RPMI8226 (cell line): ENCODE measurements at regions not wholly inside any gene's neighbourhood (a gene's known extent, or its start where the extent isn't known, plus 50 kb on each side); places are given as distances from the start of the nearest gene placed in this dataset.
"Not testable (repeated sequence)": the region's sequence is repeated elsewhere in the genome, so short reads cannot be mapped to it uniquely, and the experiment has no call there.

Experiments used
- DNase-seq: peaks from one replicate; pipeline ENCODE4 v3.0.0-alpha.2; 2015

GRCh38 chr10:61262486-61263261 is 190.5 kb downstream of the TMEM26 start:
- DNase-seq = no peak

- DNase-seq = no peak
Observed at GRCh38 chr10:61257956-61258496, 195.2 kb downstream of the TMEM26 start.

DNA sequence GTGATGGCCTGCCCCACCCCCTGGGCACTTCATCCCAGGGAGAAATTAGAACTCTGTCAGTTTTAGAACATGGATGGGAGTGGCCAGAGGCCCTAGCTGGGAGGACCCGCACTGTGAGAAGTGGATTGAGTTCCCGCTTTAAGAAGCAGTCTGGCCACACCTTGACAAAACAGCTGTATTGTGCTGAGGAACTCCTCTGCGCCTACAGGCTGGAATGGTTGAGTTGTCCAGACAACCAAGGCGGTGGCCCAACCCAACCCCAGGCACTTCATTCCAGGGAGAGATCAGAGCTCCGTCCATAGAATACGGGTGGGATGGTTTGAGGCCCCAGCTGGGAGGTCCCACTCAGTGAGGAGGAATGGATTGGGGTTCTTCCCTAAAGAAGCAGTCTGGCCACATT is 196.0 kb downstream of the TMEM26 start:
- DNase-seq = no peak

- DNase-seq = not testable (repeated sequence)
Observed at GRCh38 chr10:61252326-61252725, 200.9 kb downstream of the TMEM26 start.

- DNase-seq = no peak
Observed at GRCh38 chr10:61251089-61251488, 202.1 kb downstream of the TMEM26 start.

- DNase-seq = no peak
Observed at GRCh38 chr10:61250131-61250530, 203.1 kb downstream of the TMEM26 start.

DNA sequence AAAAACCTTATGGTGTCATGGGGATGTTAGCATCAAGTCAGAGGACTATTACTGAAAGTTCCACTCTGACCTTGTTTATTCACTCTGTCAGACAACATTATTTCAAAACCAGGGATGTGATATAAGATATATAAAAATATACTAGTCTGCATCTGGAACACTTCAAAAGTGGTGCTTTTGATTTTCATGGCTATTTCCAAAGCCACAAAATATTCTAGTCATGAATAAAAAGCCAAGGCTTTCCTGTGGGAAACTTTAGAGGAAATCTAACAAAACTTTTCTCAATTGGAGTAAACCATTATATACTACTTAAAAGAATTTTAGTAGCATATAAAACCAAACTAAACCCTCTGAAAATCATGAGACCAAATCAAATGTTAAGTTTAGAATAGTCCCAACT is 205.2 kb downstream of the TMEM26 start:
- DNase-seq = no peak

DNA sequence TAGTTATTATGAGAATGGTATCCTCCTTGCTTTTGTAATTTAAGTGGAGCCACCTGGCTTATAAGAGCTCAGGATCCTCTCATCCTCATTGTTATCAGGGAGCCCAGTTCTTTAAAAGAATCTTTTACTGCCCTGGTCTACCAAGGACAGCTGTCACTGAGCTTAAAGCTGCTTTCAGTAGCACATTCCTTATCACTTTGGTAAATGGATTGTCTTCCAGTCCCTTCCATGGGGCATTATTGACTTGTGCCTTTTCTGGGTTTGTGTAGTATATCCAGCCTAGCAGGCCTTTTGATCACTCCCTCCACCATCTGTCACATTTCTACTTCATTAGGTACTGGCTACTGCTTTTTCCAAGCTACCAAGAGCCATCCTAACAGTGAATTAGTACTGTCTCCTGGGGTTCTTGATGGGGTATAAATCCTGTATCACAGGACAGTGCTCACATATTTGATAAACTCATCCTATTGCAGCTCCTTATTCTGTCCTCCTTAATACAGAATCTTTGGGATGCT is 208.9 kb downstream of the TMEM26 start:
- DNase-seq = no peak

GRCh38 chr10:61232780-61233179 is 220.4 kb downstream of the TMEM26 start:
- no peak for DNase-seq

DNA sequence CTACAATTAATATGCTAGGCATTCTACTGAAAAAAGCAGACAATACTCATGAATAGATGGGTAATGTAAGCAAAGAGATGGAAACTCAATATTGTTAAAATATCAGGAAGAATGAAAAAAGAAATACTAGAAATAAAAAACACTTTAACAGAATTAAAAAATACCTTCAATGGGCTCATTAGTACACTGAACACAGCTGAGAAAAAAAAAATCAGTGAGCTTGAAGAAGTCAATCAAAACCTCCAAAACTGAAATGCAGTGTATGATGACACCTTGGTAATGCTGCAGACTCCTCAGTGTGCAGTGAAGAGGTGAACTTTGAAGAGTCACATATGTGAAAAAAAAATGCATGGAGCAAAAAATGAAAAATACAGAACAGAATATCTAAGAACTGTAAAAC is 227.2 kb downstream of the TMEM26 start:
- DNase-seq = no peak

DNA sequence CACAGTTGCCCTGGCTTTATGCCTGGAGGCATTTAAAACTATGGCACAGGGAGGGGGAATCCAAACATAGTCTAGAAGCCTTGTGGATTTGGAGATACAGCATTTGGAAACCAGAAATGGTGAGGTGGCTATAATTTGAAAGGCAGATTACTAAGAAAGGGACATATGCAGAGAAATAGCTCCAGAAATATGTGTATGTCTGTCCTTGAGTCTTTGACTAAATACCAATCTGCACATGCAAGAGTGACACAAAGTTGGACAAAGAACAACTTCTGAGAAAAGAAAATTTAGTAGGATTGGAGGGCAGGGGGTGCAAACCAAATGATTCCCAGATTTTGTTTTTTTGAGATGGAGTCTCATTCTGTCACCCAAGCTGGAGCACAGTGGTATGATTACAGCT is 229.6 kb downstream of the TMEM26 start:
- no peak for DNase-seq

DNA sequence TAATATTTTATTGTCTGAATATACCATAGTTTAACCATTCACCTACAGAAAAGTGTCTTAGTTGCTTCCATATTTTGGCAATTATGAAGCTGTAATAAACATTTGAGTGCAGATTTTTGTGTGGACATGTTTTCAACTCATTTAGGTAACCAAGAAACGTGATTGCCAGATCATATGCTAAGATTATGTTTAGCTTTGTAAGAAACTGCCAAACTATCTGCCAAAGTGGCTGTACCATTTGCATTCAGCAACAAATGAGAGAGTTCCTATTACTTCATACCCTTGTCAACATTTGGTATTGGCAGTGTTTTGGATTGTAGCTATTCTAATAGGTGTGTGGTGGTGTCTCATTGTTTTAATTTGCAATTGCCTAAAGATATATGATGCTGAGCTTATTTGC is 233.5 kb downstream of the TMEM26 start:
- no peak for DNase-seq

DNA sequence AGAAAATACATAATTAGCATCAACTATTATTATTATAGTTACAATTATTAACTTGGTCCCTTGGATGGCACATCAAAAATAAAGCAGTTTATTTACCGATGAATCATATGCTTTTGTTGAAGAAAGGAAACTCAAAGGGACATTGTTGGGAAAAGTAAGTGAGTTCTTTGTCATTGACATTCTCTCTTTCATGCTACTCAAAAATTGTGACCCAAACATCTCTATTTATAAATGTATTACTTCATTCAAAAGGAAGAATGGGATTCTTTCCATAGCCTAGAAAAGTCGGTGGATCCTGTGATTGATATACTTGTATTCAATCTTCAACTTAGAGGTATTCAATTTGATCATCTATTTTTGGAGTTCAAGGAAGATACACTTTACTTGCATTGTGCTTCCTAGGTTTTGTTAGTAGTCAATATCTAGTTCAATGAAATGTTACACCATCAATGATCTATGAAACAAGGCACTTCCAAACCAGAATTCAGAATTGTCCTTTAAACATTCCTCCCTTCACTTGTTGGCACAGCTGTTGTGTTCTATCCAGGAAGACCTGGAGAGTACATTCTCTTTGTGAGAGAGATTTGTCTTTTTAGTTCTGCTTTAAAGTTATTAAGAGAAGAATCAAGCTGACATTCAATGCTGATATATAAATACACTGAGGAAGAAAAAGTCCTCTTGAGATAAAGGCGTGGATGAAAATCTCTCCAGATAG is 235.2 kb downstream of the TMEM26 start:
- DNase-seq = no peak

DNA sequence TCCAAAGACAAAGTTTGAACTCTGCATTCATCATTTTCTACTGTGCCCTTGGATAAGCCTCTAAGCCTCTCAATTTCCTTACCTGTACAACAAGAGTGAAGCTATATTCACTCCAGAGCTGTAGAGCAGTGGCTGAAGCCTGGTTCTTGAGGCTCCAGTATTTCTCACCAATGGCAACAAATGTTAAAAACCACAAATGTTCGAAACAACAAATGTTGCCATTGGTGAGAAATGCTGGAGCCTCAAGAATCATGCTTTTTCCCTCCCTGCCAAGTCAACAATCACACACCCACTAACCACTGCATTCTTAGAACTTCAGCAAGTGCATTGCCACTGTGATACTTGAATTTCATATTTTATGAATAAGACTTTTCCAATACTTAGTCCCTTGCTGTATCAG is 237.9 kb downstream of the TMEM26 start:
- no peak for DNase-seq

DNA sequence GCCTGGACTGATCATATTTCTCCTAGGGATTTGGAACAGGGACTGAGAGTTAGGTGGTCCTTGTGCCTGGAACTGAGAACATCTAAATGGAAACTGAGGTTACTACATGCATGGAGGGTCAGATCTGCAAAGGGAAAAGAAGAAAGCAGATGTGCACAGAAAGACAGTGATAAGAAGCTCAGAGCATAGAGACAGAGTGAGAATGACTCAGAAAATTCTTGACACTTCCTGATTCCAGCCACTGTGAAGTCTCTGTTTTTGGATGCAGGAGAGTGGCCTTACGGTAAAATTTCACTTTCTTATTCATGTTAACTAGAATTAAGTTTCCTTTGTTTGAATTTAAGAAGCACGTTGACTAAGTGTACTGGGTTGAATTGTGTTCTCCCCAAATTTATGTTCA is 241.7 kb downstream of the TMEM26 start:
- DNase-seq = no peak

DNA sequence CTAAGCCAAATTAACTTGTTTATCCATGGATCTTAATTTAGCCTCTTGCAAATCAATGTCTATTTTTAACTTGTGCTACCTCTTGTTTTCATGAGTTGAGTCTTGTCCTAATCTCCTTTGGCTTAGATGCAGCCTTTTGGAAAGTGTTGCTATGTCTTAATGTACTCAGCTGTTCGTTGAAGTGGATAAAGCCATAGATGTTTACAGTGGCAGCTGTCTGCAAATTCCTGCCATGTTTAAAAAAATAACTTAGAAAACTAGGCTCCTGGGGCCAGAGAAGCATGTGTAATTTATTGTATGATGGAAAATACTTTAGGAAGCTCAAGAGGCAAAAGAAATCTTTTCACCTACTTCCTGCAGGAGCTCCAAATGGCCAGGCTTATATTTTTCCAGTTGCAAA is 253.1 kb upstream of the RHOBTB1 start:
- DNase-seq = no peak

GRCh38 chr10:61195211-61195610 is 251.2 kb upstream of the RHOBTB1 start:
- DNase-seq = no peak

GRCh38 chr10:61192589-61192988 is 248.6 kb upstream of the RHOBTB1 start:
- not testable (repeated sequence) for DNase-seq

DNA sequence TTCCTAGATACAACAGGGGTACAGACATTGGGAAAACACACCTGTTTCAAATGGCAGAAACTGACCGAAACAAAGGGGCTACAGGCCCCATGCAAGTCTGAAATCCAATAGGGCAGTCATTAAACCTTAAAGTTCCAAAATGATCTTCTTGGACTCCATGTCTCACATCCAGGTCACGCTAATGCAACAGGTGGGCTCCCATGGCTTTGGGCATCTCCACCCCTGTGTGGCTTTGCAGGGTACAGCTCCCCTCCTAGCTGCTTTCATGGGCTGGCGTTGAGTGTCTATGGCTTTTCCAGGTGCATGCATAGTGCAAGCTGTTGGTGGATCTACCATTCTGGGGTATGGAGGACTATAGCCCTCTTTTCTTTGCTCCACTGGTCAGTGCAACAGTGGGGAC is 248.1 kb upstream of the RHOBTB1 start:
- no peak for DNase-seq

DNA sequence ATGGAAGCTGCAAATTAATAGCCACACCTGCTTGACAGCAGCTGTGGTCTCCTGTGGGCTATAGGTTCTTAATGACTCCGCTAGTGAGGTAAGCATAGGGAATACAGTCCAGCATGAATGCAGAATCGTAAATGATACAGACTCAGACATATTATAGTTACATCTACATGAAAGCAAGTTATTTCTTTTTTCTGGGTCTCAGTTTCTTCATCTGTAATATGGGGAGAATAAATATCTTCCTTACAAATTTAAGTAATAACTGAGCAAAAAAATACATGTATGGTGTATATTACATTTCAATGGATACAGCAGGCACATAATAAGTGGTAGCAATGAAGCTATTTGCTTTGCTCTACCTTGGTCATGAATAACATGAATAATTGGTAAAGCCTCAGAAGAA is 245.9 kb upstream of the RHOBTB1 start:
- DNase-seq = no peak

DNA sequence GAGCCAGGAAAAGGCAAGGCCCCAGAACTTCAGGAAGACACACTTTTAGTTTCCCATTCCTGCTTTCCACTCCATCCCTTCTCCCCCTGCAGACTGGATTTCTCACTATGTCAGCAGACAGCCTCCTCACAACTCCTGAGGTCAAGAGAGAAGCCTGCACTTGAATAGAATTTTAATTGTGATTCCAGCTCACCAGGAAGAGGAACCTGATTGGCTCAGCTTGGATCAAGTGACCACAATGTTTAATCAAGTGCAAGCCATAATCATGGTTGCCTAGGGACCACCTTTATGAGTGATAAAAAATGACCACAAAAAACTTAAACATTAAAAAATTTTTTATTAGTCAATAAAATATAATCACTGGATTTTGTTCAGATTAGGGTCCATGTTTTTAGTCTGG is 244.7 kb upstream of the RHOBTB1 start:
- no peak for DNase-seq

- DNase-seq = no peak
Observed at GRCh38 chr10:61188101-61188500, 244.1 kb upstream of the RHOBTB1 start.

- no peak for DNase-seq
Observed at GRCh38 chr10:61187601-61188000, 243.6 kb upstream of the RHOBTB1 start.

DNA sequence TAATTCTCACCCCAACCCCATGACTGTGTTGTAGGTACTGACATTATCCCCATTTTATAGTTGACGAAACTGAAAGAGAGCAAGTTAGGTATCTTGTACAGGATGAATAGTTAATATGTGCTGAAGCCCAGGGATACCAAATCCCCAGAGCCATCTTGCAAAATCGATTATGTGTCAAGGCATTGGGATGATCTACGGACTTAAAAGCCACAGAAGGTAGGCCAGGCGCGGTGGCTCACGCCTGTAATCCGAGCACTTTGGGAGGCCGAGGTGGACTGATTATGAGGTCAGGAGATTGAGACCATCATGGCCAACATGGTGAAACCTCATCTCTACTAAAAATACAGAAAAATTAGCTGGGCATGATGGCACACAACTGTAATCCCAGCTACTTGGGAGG is 242.4 kb upstream of the RHOBTB1 start:
- no peak for DNase-seq
